GM12873 (cell line): ENCODE measurements at regions not wholly inside any gene's neighbourhood (a gene's known extent, or its start where the extent isn't known, plus 50 kb on each side); places are given as distances from the start of the nearest gene placed in this dataset.

Experiments used
- TF ChIP-seq, protein P1 (sequence below): IDR thresholded peaks from 2 replicates; pipeline ENCODE4 v1.5.1; 2012; ENCODE audit warnings: low read depth, mild to moderate bottlenecking, moderate library complexity, low read length, control low read depth; ENCODE audit not compliant: insufficient read depth; ENCODE audit errors: missing control alignments

DNA sequence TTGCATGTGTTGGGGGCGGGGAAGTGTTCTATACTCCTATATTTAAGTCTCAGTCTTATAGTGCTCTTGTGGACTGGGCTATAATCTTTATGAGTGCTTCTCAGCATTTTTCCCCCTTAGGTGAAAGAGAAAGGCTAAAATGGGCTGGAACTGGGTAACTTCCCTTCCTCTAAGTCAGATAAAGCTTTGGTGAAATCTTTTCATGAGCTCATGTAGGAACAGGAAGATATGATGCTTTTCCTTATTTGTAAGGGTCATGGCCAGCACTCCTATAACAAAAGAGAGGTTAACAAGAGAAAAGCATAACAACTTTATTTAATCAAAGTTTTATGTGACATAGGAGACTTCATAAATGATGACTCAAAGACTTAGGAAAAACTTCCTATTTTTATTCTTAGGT, 841.5 kb downstream of the SLC16A7 start:
- TF ChIP-seq, protein P1, sequence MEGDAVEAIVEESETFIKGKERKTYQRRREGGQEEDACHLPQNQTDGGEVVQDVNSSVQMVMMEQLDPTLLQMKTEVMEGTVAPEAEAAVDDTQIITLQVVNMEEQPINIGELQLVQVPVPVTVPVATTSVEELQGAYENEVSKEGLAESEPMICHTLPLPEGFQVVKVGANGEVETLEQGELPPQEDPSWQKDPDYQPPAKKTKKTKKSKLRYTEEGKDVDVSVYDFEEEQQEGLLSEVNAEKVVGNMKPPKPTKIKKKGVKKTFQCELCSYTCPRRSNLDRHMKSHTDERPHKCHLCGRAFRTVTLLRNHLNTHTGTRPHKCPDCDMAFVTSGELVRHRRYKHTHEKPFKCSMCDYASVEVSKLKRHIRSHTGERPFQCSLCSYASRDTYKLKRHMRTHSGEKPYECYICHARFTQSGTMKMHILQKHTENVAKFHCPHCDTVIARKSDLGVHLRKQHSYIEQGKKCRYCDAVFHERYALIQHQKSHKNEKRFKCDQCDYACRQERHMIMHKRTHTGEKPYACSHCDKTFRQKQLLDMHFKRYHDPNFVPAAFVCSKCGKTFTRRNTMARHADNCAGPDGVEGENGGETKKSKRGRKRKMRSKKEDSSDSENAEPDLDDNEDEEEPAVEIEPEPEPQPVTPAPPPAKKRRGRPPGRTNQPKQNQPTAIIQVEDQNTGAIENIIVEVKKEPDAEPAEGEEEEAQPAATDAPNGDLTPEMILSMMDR = no peak

GRCh38 chr12:60441577-60441976, 845.7 kb downstream of the SLC16A7 start:
- TF ChIP-seq, protein P1 = no peak

- TF ChIP-seq, protein P1 = no peak
Measured at GRCh38 chr12:60451457-60451856, 855.6 kb downstream of the SLC16A7 start.

- TF ChIP-seq, protein P1 = no peak
Measured at GRCh38 chr12:60465060-60465459, 869.2 kb downstream of the SLC16A7 start.

- TF ChIP-seq, protein P1 = no peak
Measured at GRCh38 chr12:60468546-60468945, 872.7 kb downstream of the SLC16A7 start.

- TF ChIP-seq, protein P1 = no peak
Measured at GRCh38 chr12:60475825-60476224, 880.0 kb downstream of the SLC16A7 start.

DNA sequence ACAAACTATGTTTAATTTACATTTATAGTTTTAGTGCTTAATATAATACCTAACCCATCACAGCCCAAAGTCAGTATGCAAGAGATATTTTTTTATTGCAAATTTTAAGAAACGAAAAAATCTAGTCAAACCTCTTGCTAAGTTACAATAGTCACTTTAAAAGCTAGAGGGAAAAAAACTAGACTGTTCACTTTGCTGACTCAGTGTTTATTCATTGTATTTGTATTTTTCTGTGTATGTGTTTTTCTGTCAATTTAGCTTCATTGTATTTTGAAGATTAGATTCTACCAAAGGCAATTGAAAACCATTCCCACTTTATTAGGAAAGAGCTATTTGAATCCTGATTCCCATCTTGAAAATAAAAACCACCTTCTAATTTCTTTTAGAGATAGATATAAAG, 891.5 kb downstream of the SLC16A7 start:
- TF ChIP-seq, protein P1 = no peak
